OCI-LY7 (cell line): ENCODE measurements at regions not wholly inside any gene's neighbourhood (a gene's known extent, or its start where the extent isn't known, plus 50 kb on each side); places are given as distances from the start of the nearest gene placed in this dataset.

Experiments
- EZH2phosphoT487 ChIP-seq: fragments of 200-600 bp; sonication (generic); IDR thresholded peaks from 2 replicates; pipeline ENCODE4 v1.6.1; 2018; ENCODE audit warnings: low read depth, borderline replicate concordance, mild to moderate bottlenecking, mixed run types, antibody characterized with exemption, low read length, moderate library complexity, mixed read lengths
- TF ChIP-seq, protein P1 (sequence below): fragments of 200-600 bp; sonication (generic); conservative IDR thresholded peaks from 2 replicates; pipeline ENCODE4 v1.5.1; 2014; ENCODE audit warnings: mild to moderate bottlenecking, antibody characterized with exemption, low read length, moderate library complexity, mixed read lengths

DNA sequence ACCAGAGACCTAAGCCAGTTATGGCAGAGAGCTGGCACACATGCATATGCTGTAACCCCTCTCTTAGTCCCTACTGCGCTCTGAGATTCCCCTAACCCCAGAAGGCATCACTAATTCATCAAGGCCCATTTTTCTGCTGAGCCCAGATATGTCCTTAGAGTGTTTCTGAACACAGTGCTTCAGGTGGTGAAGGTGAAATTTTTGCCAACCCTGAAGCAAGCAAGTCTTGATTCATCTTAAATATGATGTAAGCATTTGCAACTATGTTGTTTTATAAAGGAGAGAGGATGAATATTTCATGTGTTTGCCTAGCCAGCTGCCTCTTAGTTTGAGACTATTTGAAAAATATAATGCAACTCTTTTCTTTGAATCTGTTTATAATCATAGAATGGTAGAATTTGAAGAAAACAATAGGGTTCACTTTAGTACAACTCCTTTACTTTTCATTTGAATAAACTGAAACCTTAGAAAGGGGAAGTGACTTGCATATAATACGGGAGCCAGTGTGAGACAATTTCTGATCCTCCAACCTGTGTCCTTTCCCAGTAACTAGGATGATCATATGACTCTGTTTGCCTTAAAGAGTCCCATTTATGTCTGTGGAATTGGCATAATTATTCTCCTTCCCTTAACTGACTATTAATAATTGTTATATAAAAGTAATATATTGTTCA is 194.3 kb upstream of the MTNR1B start:
- TF ChIP-seq, protein P1, sequence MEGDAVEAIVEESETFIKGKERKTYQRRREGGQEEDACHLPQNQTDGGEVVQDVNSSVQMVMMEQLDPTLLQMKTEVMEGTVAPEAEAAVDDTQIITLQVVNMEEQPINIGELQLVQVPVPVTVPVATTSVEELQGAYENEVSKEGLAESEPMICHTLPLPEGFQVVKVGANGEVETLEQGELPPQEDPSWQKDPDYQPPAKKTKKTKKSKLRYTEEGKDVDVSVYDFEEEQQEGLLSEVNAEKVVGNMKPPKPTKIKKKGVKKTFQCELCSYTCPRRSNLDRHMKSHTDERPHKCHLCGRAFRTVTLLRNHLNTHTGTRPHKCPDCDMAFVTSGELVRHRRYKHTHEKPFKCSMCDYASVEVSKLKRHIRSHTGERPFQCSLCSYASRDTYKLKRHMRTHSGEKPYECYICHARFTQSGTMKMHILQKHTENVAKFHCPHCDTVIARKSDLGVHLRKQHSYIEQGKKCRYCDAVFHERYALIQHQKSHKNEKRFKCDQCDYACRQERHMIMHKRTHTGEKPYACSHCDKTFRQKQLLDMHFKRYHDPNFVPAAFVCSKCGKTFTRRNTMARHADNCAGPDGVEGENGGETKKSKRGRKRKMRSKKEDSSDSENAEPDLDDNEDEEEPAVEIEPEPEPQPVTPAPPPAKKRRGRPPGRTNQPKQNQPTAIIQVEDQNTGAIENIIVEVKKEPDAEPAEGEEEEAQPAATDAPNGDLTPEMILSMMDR, result no peak
- TF ChIP-seq EZH2phosphoT487, result no peak
